IgD-negative memory B cell (primary cell): ENCODE measurements at regions not wholly inside any gene's neighbourhood (a gene's known extent, or its start where the extent isn't known, plus 50 kb on each side); places are given as distances from the start of the nearest gene placed in this dataset.
A peak's percentile ranks its signal among the peaks of the same experiment; 100 is the strongest.
"Not testable (repeated sequence)": the region's sequence is repeated elsewhere in the genome, so short reads cannot be mapped to it uniquely, and the experiment has no call there.

Source experiments
- H3K27ac Mint-ChIP-seq, 3 donors: one replicate each; pipeline ENCODE4 v1.8.0; 2020 to 2022; ENCODE audit warnings: mild to moderate bottlenecking in 3 of 3, mixed read lengths in 3 of 3, moderate library complexity in 1 of 3
- H3K27me3 Mint-ChIP-seq: one replicate; pipeline ENCODE4 v1.8.0; 2021; ENCODE audit warnings: mixed read lengths
- H3K36me3 Mint-ChIP-seq: one replicate; pipeline ENCODE4 v1.8.0; 2020; ENCODE audit warnings: mild to moderate bottlenecking, mixed read lengths
- H3K4me1 Mint-ChIP-seq, 3 donors: one replicate each; pipeline ENCODE4 v1.8.0; 2020 to 2022; ENCODE audit warnings: mixed read lengths in 3 of 3, mild to moderate bottlenecking in 1 of 3
- H3K4me3 Mint-ChIP-seq, 4 donors: one replicate each; pipeline ENCODE4 v1.8.0; 2020 to 2022; ENCODE audit warnings: mild to moderate bottlenecking in 4 of 4, mixed read lengths in 4 of 4, moderate library complexity in 3 of 4
- H3K9me3 Mint-ChIP-seq, 3 donors: one replicate each; pipeline ENCODE4 v1.8.0; 2020 to 2021; ENCODE audit warnings: mixed read lengths in 3 of 3, mild to moderate bottlenecking in 1 of 3

- peaks cover 1% of the 10 kb centered on the region for H3K36me3 Mint-ChIP-seq
- H3K27ac Mint-ChIP-seq = peak overlapping the region in 1 of 3 donors; percentile 40
- peaks cover 0 to 2% (median 0%) of the 10 kb centered on the region in 3 donors for H3K4me1 Mint-ChIP-seq
- H3K9me3 Mint-ChIP-seq = no peaks in the 10 kb centered on the region
- peaks cover 7% of the 10 kb centered on the region for H3K27me3 Mint-ChIP-seq
- H3K4me3 Mint-ChIP-seq = no peak overlapping the region
Observed at GRCh38 chr1:43018121-43018520, 59.5 kb upstream of the SLC2A1 start.

GRCh38 chr1:43015269-43015668 lies 56.6 kb upstream of the SLC2A1 start:
- Mint-ChIP-seq H3K9me3 (no peaks in the 10 kb centered on the region), H3K27ac (no peak overlapping the region), H3K4me3 (peak overlapping the region in 1 of 4 donors; percentile 3), H3K27me3 (peaks cover 15% of the 10 kb centered on the region), H3K4me1 (peaks cover 0 to 2% (median 0%) of the 10 kb centered on the region in 3 donors), H3K36me3 (peaks cover 1% of the 10 kb centered on the region)

GRCh38 chr1:43014579-43014978 lies 55.9 kb upstream of the SLC2A1 start:
- peaks cover 15% of the 10 kb centered on the region for H3K27me3 Mint-ChIP-seq
- H3K4me3 Mint-ChIP-seq, H3K27ac Mint-ChIP-seq, H3K9me3 Mint-ChIP-seq, H3K4me1 Mint-ChIP-seq, H3K36me3 Mint-ChIP-seq: not testable (repeated sequence)

DNA sequence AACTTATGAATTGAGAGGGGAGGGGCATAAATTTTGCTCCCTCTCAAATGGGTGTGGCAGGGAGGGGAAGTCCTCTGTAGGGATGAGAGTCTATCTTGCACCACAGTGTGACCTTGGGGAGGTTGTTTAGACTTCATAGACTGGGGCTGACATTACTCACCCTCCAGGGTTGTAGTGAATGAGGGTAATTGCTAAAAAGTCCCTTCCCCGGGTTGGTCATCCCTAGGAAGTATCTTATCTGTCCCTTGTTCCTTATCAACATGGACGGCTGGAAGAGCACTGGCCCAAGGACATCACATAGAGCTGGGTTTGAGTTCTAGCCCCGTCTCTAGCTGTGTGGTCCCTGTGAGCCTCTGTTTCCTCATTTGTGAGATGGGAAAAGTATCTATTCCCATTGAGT lies 52.4 kb upstream of the SLC2A1 start:
- H3K27me3 Mint-ChIP-seq = peaks cover 13% of the 10 kb centered on the region
- H3K9me3 Mint-ChIP-seq = no peaks in the 10 kb centered on the region
- H3K27ac Mint-ChIP-seq = no peak overlapping the region
- no peak overlapping the region for H3K4me3 Mint-ChIP-seq
- H3K4me1 Mint-ChIP-seq = peaks cover 2 to 6% (median 3%) of the 10 kb centered on the region in 3 donors
- no peaks in the 10 kb centered on the region for H3K36me3 Mint-ChIP-seq

- Mint-ChIP-seq H3K9me3 (no peaks in the 10 kb centered on the region), H3K4me1 (peaks cover 1 to 6% (median 2%) of the 10 kb centered on the region in 3 donors), H3K27me3 (peaks cover 10% of the 10 kb centered on the region), H3K36me3 (no peaks in the 10 kb centered on the region), H3K4me3 (no peak overlapping the region), H3K27ac (no peak overlapping the region)
Observed at GRCh38 chr1:43009274-43009673, 50.6 kb upstream of the SLC2A1 start.

DNA sequence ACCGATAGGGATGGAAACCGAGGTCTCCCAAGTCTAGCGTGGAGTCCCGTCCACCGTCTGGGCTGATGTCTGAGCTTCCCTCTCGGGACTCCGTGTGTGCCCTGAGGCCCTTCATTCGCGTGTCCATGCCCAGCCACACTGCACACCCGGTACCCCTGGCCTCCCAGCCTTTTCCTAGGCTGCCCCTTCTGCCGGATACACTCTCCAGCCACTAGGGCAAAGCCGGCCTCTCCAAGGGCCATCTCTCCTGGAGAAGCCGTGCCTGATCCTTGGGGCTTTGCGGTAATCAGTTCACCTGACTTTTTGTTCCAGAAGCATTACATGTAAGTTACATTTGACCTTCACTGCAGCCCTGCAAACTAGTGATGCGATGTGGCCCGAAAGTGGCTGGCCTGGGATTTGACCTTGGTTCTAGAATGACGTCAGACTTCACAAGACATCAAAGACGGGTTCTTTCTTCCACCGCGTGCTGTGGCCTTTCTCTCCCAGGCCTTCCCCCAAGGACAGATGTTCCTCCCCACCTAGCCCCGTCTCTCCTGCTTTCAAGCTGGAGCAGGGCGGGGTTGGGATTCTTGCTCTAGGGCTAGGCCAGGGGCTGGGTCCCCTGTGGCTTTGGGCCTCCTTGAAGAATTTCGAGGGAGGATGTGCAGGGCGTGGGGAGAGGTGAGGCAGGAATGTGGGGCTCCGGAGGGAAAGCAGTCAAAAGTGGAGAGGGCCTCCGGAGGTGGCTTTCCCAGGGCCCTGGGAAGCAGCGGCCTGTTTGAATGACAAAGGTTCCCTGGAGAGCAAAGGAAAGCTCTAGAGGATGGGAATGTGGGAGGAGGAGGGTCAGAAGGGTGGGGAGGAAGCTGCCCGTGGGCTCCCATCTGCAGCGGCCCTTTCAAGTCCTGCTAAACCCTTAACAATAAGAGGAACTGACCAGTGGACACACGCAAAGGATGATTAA lies 49.7 kb upstream of the SLC2A1 start:
- Mint-ChIP-seq H3K27me3 (peaks cover 10% of the 10 kb centered on the region), H3K27ac (peak overlapping the region in 1 of 3 donors; percentile 69), H3K4me1 (peaks cover 1 to 6% (median 2%) of the 10 kb centered on the region in 3 donors), H3K4me3 (no peak overlapping the region), H3K9me3 (no peaks in the 10 kb centered on the region), H3K36me3 (no peaks in the 10 kb centered on the region)
